Gastroesophageal sphincter (tissue), 3 donors: ENCODE measurements at regions not wholly inside any gene's neighbourhood (a gene's known extent, or its start where the extent isn't known, plus 50 kb on each side); places are given as distances from the start of the nearest gene placed in this dataset.

Experiments used
- EP300 ChIP-seq: sonication (generic); formaldehyde crosslinking; IDR thresholded peaks from one replicate; pipeline ENCODE4 v1.6.1; 2017; ENCODE audit warnings: antibody characterized with exemption, mild to moderate bottlenecking
- POLR2A ChIP-seq, 2 donors: fragments of 450-650 bp; IDR thresholded peaks; one replicate each; pipeline ENCODE4 v1.6.1; 2017; ENCODE audit warnings: antibody characterized with exemption in 2 of 2, mild to moderate bottlenecking in 2 of 2, moderate library complexity in 1 of 2
- POLR2AphosphoS5 ChIP-seq: sonication (generic); formaldehyde crosslinking; IDR thresholded peaks from one replicate; pipeline ENCODE4 v1.6.1; 2017; ENCODE audit warnings: antibody characterized with exemption
- TF ChIP-seq, protein P1 (sequence below), 4 experiments: fragments of 200-600 bp in 2 of 4; fragments of 450-650 bp in 2 of 4; sonication (generic) in 1 of 4; IDR thresholded peaks; one replicate each; pipeline ENCODE4 v1.5.1; 2017 to 2019; ENCODE audit warnings: antibody characterized with exemption in 4 of 4, mild to moderate bottlenecking in 2 of 4, moderate library complexity in 2 of 4

DNA sequence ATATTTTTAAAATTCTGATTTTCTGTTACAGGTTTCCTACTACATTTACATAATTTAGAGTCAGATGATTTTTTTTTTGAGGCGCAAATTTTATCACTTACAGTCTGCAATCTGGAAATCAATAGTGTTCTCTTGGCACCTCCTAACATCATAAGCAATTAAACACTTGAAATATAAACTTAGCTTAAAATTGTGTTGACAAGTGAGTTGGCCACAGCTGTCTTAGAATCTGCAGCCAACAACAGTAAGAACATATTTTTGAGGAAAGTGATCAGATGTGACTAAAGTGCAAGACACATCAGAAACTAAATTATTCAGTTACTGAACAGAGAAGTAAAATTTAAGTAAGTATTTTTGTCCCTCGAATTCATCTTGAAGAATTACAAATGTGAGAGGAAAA, 726.7 kb upstream of the LRATD1 start:
- TF ChIP-seq POLR2A (IDR thresholded peaks at IDR 0.05), result no peak
- TF ChIP-seq, protein P1, sequence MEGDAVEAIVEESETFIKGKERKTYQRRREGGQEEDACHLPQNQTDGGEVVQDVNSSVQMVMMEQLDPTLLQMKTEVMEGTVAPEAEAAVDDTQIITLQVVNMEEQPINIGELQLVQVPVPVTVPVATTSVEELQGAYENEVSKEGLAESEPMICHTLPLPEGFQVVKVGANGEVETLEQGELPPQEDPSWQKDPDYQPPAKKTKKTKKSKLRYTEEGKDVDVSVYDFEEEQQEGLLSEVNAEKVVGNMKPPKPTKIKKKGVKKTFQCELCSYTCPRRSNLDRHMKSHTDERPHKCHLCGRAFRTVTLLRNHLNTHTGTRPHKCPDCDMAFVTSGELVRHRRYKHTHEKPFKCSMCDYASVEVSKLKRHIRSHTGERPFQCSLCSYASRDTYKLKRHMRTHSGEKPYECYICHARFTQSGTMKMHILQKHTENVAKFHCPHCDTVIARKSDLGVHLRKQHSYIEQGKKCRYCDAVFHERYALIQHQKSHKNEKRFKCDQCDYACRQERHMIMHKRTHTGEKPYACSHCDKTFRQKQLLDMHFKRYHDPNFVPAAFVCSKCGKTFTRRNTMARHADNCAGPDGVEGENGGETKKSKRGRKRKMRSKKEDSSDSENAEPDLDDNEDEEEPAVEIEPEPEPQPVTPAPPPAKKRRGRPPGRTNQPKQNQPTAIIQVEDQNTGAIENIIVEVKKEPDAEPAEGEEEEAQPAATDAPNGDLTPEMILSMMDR (IDR thresholded peaks at IDR 0.05), result no peak
- no peak for TF ChIP-seq POLR2AphosphoS5
- no peak for TF ChIP-seq EP300
